Thyroid gland (tissue), 4 donors: ENCODE measurements at regions not wholly inside any gene's neighbourhood (a gene's known extent, or its start where the extent isn't known, plus 50 kb on each side); places are given as distances from the start of the nearest gene placed in this dataset.

Source experiments
- CTCF ChIP-seq, 6 experiments: fragments of 200-600 bp in 3 of 6; fragments of 450-650 bp in 3 of 6; sonication (generic) in 3 of 6; IDR thresholded peaks; one replicate each; pipeline ENCODE4 v1.5.1; 2016 to 2019; ENCODE audit warnings: antibody characterized with exemption in 6 of 6, mild to moderate bottlenecking in 2 of 6, inconsistent platforms in 1 of 6, moderate library complexity in 1 of 6
- POLR2A ChIP-seq, 2 donors: fragments of 450-650 bp; IDR thresholded peaks; one replicate each; pipeline ENCODE4 v1.6.1; 2017; ENCODE audit warnings: antibody characterized with exemption in 2 of 2, mild to moderate bottlenecking in 2 of 2, moderate library complexity in 1 of 2

GRCh38 chr12:5165296-5165970 is 121.8 kb downstream of the KCNA5 start:
- TF ChIP-seq POLR2A (IDR thresholded peaks at IDR 0.05) (no peak), CTCF (IDR thresholded peaks at IDR 0.05) (no peak)
